CD4-positive, alpha-beta T cell treated with Interleukin-2 at 100 ng/mL for 4 hours (primary cell): ENCODE measurements at regions not wholly inside any gene's neighbourhood (a gene's known extent, or its start where the extent isn't known, plus 50 kb on each side); places are given as distances from the start of the nearest gene placed in this dataset.

Experiments used
- DNase-seq: peaks from one replicate; pipeline ENCODE4 v3.0.0-alpha.2; 2020; ENCODE audit warnings: low spot score

- no peak for DNase-seq
Observed at GRCh38 chr2:74065456-74065855, 80.7 kb downstream of the TET3 start.

- DNase-seq, result no peak
Observed at GRCh38 chr2:74066491-74067203, 81.1 kb downstream of the BOLA3 start.

GRCh38 chr2:74067221-74067747, 80.4 kb downstream of the BOLA3 start:
- DNase-seq, result no peak

- DNase-seq, result no peak
Observed at GRCh38 chr2:74070991-74071390, 76.7 kb downstream of the BOLA3 start.

DNA sequence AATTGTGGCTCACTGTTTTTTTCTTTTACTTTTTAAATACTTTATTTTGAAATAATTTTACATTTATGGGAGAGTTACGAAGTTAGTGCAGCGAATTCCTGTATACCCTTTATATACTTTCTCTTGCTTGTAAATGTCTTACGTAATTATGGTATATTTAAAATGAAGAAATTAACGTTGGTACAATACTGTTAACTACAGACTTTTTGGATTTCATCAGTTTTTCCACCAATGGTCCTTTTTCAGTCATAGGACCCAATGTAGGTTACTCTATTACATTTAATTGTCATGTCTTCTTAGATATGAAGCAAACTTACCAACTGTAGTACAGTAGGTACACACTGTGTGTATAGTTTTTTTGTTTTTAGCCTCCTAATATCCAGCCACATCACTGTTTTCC, 76.3 kb downstream of the BOLA3 start:
- no peak for DNase-seq

DNA sequence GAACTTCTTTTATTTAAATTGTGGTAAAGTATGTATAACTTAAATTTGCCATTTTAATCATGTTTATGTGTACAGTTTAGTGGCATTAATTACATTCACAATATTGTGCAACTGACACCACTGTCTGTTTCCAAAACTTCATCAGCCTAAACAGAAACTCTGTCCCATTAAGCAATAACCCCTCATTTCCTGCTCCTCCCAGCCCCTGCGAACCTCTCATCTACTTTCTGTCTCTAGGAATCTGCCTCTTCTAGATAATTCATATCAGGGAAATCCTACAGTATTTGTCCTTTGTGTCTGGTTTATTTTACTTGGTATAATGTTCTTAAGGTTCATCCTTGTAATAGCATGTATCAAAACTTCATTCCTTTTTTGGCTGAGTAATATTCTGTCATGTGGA, 75.1 kb downstream of the BOLA3 start:
- no peak for DNase-seq

GRCh38 chr2:74074487-74074886, 73.2 kb downstream of the BOLA3 start:
- DNase-seq, result no peak

- DNase-seq, result no peak
Observed at GRCh38 chr2:74076074-74076470, 71.6 kb downstream of the BOLA3 start.

GRCh38 chr2:74077636-74078035, 70.1 kb downstream of the BOLA3 start:
- no peak for DNase-seq

DNA sequence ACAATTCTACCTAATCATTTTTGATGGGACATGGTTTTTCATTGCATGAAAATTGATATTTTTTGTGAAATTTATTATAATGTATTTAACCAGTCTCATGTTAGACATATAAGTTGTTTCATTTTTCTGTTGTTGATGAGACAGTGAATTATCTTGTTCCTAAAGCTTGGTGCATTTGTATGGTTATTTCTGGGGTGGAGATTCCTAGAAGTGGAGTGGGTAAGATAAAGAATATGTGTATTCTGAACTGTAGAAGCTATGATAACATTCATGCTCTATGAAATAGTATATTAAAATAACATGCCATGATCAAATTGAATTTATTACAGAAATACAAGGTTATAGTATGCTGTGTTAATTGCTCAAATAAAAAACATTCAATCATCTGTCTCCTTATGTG, 69.2 kb downstream of the BOLA3 start:
- DNase-seq, result no peak

DNA sequence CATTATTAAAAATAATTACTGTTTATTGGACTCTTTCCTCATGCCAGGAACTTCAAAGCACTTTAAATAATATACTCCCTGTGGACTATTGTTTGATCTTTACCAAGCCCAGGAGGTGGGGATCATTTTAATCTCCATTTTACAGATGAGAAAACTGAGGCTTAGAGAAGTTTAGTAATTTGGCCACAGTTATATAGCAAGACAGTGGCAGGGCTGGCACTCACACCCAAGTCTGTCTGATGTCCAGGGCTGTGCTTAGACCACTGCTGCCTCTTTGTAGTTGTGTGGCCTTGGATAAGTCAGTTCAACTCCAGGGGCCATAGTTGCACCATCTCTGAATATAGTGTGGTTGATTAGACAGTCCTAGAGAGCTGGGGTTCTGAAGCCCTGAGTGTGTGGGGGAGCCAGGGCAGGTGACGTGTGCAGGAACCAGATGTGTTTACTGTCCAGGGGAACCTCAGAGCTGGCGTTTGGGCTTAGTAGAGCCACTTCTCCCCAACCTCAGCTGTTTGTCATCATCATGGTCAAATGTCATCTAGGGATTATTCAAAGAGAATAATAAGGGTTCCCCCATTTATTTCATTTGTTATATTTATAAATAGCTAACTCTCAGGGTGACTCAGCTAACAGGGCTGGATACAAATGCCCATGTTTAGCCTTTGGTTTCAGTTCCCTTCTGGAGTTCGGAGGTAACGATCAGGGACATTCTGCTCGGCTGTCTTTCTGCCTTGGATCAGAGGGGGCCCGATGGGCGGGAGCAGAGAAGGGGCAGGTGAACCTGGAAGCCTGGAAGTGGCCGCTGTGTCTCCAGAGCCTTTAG, 68.0 kb downstream of the BOLA3 start:
- DNase-seq, result no peak

DNA sequence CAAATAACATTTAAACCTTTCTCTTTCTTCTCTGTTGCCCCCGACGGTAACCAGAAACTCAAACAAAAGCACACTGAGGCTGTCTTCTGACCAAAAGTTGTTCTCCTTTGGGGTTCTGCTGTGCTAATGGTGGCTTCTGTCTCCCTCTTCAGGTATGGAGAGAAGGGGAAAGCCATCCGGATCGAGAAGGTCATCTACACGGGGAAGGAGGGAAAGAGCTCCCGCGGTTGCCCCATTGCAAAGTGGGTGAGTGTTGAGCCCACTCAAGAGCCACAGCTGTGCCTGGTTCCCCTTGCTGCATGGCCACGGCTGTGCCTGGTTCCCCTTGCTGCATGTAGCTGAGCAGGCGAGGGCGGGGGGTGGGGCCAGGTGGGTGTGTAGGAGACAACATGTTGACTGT, 67.4 kb downstream of the BOLA3 start:
- no peak for DNase-seq

GRCh38 chr2:74081030-74081762, 66.5 kb downstream of the BOLA3 start:
- no peak for DNase-seq

- no peak for DNase-seq
Observed at GRCh38 chr2:74081763-74082110, 66.0 kb downstream of the BOLA3 start.

- DNase-seq, result no peak
Observed at GRCh38 chr2:74083750-74084149, 64.0 kb downstream of the BOLA3 start.
